ENCODE measurements at regions not wholly inside any gene's neighbourhood (a gene's known extent, or its start where the extent isn't known, plus 50 kb on each side); places are given as distances from the start of the nearest gene placed in this dataset.

DNA sequence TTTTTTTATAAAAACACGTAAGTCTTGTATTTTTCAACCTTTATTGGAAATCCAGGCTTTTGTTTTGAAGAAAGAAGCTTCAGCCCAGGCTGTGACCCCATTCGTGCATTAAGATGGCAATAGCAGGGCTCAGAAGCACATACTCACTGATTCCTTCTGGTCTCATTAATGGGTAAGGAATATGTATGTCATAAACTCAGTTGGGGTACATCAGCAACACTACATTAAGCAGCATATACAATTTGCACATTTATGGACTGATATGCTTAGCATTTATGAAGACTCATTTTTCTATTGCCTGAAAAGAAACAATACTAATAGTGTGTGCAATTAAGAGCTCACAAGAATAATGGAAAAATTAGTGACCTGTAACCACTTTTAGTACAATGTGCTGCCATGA, 945.4 kb upstream of the PRMT6 start:
- Histone ChIP-seq H3K23ac (ENCODE audit: low read length) (no peak overlapping the region), H3K36me3 (ENCODE audit: control insufficient read depth in 1 of 2, insufficient read depth in 2 of 2, low read length in 2 of 2) (no peaks in the 10 kb centered on the region), H3K4ac (ENCODE audit: low read depth, low read length) (no peak overlapping the region), H3K27ac (ENCODE audit: low read depth, low read length) (no peak overlapping the region), H3K79me2 (ENCODE audit: control insufficient read depth, insufficient read depth, low read length, poor library complexity) (no peaks in the 10 kb centered on the region), H3K18ac (ENCODE audit: low read length) (no peak overlapping the region), H4K8ac (ENCODE audit: low read depth, low read length) (no peak overlapping the region), H2AFZ (ENCODE audit: insufficient read depth, low read length, poor library complexity) (no peak overlapping the region), H3K79me1 (ENCODE audit: low read length) (no peaks in the 10 kb centered on the region), H2BK5ac (ENCODE audit: low read depth, low read length, poor library complexity) (no peak overlapping the region), H3K4me3 (ENCODE audit: low read depth, low read length) (no peak overlapping the region), H2AK5ac (ENCODE audit: low read length) (no peak overlapping the region), H3K27me3 (ENCODE audit: insufficient read depth, low read length) (no peaks in the 10 kb centered on the region), H3K9ac (ENCODE audit: low read length) (no peak overlapping the region), H4K12ac (ENCODE audit: low read depth, low read length) (no peak overlapping the region), H3K9me3 (ENCODE audit: insufficient read depth, low read depth, low read length) (peaks cover 3% of the 10 kb centered on the region), H3K4me2 (ENCODE audit: low read length) (no peak overlapping the region), H3K4me1 (ENCODE audit: control insufficient read depth in 1 of 2, insufficient read depth in 2 of 2, low read length in 2 of 2) (no peaks in the 10 kb centered on the region), H2BK12ac (ENCODE audit: low read length) (no peak overlapping the region), H2BK120ac (ENCODE audit: insufficient read depth, low read length, poor library complexity) (no peak overlapping the region), H3K14ac (ENCODE audit: low read length) (no peak overlapping the region), H4K91ac (ENCODE audit: low read depth, low read length) (no peak overlapping the region)
- no CpG with 5 or more reads among the region's 2 CpGs for WGBS (ENCODE audit: extremely low coverage, insufficient coverage, insufficient read length)
- DNase-seq, result no peak

DNA sequence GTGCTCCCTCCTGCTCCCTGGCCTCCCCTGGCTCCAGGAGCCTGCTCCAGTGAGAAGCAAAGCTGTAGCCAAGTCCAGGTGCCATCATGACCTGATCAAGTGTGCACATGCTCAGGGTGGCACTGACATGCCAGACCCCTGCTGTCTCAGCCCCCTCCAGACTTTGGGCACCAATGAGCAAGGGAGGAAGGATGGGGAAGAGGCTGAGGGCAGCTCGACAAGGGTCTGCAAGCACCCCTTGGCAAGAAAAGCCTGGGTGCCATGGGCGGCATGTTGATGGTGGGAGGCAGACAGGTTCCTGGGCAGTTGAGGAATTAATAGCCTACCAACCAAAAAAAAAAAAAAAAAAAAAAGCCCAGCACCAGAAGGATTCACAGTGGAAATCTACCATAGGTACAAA, 942.6 kb upstream of the PRMT6 start:
- H3K9me3 ChIP-seq (ENCODE audit: insufficient read depth, low read depth, low read length), result peaks cover 3% of the 10 kb centered on the region
- no peak overlapping the region for H2BK5ac ChIP-seq (ENCODE audit: low read depth, low read length, poor library complexity)
- no peak overlapping the region for H3K23ac ChIP-seq (ENCODE audit: low read length)
- H2AFZ ChIP-seq (ENCODE audit: insufficient read depth, low read length, poor library complexity), result no peak overlapping the region
- H3K14ac ChIP-seq (ENCODE audit: low read length), result no peak overlapping the region
- H2AK5ac ChIP-seq (ENCODE audit: low read length), result no peak overlapping the region
- no peak overlapping the region for H2BK12ac ChIP-seq (ENCODE audit: low read length)
- no CpG with 5 or more reads among the region's 2 CpGs for WGBS (ENCODE audit: extremely low coverage, insufficient coverage, insufficient read length)
- no peaks in the 10 kb centered on the region for H3K79me1 ChIP-seq (ENCODE audit: low read length)
- H2BK120ac ChIP-seq (ENCODE audit: insufficient read depth, low read length, poor library complexity), result no peak overlapping the region
- no peaks in the 10 kb centered on the region for H3K4me1 ChIP-seq (ENCODE audit: control insufficient read depth in 1 of 2, insufficient read depth in 2 of 2, low read length in 2 of 2)
- H4K12ac ChIP-seq (ENCODE audit: low read depth, low read length), result no peak overlapping the region
- no peak overlapping the region for H3K27ac ChIP-seq (ENCODE audit: low read depth, low read length)
- no peaks in the 10 kb centered on the region for H3K36me3 ChIP-seq (ENCODE audit: control insufficient read depth in 1 of 2, insufficient read depth in 2 of 2, low read length in 2 of 2)
- H3K4ac ChIP-seq (ENCODE audit: low read depth, low read length), result no peak overlapping the region
- peak overlapping the region; percentile 44 for H3K4me3 ChIP-seq (ENCODE audit: low read depth, low read length)
- no peak overlapping the region for H3K9ac ChIP-seq (ENCODE audit: low read length)
- no peak for DNase-seq
- H4K91ac ChIP-seq (ENCODE audit: low read depth, low read length), result no peak overlapping the region
- H3K79me2 ChIP-seq (ENCODE audit: control insufficient read depth, insufficient read depth, low read length, poor library complexity), result no peaks in the 10 kb centered on the region
- H3K18ac ChIP-seq (ENCODE audit: low read length), result no peak overlapping the region
- H3K27me3 ChIP-seq (ENCODE audit: insufficient read depth, low read length), result no peaks in the 10 kb centered on the region
- no peak overlapping the region for H3K4me2 ChIP-seq (ENCODE audit: low read length)
- no peak overlapping the region for H4K8ac ChIP-seq (ENCODE audit: low read depth, low read length)

DNA sequence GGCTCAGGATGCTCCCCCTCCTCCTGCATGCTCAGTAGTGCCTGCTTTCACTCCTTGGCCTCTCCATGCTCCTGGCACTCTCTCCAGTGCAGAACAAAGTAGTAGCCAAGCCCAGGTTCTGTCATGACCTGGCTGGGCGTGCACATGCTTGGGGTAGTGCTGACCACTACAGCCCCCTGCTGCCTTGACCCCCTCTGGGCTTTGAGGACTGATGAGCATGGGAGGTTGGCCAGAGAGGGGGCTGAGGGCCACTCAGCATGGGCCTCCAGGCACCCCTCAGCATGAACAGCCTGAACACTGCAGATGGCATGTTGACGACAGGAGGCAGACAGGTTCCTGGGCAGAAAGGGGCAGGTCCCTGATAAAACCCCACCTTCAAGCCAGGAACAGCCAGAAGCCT, 935.7 kb upstream of the PRMT6 start:
- Histone ChIP-seq H2BK120ac (ENCODE audit: insufficient read depth, low read length, poor library complexity) (no peak overlapping the region), H3K27me3 (ENCODE audit: insufficient read depth, low read length) (no peaks in the 10 kb centered on the region), H3K4me2 (ENCODE audit: low read length) (no peak overlapping the region), H3K18ac (ENCODE audit: low read length) (no peak overlapping the region), H3K14ac (ENCODE audit: low read length) (no peak overlapping the region), H4K91ac (ENCODE audit: low read depth, low read length) (no peak overlapping the region), H2BK5ac (ENCODE audit: low read depth, low read length, poor library complexity) (no peak overlapping the region), H3K79me2 (ENCODE audit: control insufficient read depth, insufficient read depth, low read length, poor library complexity) (no peaks in the 10 kb centered on the region), H3K9ac (ENCODE audit: low read length) (no peak overlapping the region), H2AFZ (ENCODE audit: insufficient read depth, low read length, poor library complexity) (no peak overlapping the region), H3K4ac (ENCODE audit: low read depth, low read length) (no peak overlapping the region), H4K12ac (ENCODE audit: low read depth, low read length) (no peak overlapping the region), H3K9me3 (ENCODE audit: insufficient read depth, low read depth, low read length) (peaks cover 13% of the 10 kb centered on the region), H3K4me3 (ENCODE audit: low read depth, low read length) (no peak overlapping the region), H3K27ac (ENCODE audit: low read depth, low read length) (no peak overlapping the region), H2BK12ac (ENCODE audit: low read length) (no peak overlapping the region), H2AK5ac (ENCODE audit: low read length) (no peak overlapping the region), H3K79me1 (ENCODE audit: low read length) (no peaks in the 10 kb centered on the region), H4K8ac (ENCODE audit: low read depth, low read length) (no peak overlapping the region), H3K4me1 (ENCODE audit: control insufficient read depth in 1 of 2, insufficient read depth in 2 of 2, low read length in 2 of 2) (no peaks in the 10 kb centered on the region), H3K23ac (ENCODE audit: low read length) (no peak overlapping the region), H3K36me3 (ENCODE audit: control insufficient read depth in 1 of 2, insufficient read depth in 2 of 2, low read length in 2 of 2) (no peaks in the 10 kb centered on the region)
- WGBS (ENCODE audit: extremely low coverage, insufficient coverage, insufficient read length), result no CpG with 5 or more reads among the region's 2 CpGs
- no peak for DNase-seq

DNA sequence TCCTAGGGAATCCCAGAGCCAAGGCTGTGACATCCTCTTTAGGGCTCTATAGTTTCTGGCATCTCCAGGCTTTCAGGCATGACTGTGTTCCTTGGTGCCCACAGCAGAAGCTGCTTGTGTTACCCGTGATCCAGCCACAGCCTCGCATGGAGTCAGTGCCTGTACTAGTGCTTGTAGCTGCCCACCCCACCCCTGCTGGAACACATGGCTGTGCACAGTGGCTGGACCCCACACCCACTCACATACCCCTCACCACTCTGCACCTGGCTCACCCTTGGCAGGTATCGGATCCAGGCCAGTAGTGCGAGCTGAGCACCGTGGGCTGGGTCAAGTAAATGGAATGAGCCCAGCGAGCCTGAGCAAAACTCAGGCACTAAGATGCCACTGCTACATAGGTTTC, 934.7 kb upstream of the PRMT6 start:
- Histone ChIP-seq H3K9ac (ENCODE audit: low read length) (no peak overlapping the region), H3K27me3 (ENCODE audit: insufficient read depth, low read length) (no peaks in the 10 kb centered on the region), H3K23ac (ENCODE audit: low read length) (no peak overlapping the region), H4K91ac (ENCODE audit: low read depth, low read length) (no peak overlapping the region), H3K4me3 (ENCODE audit: low read depth, low read length) (no peak overlapping the region), H3K18ac (ENCODE audit: low read length) (no peak overlapping the region), H3K79me1 (ENCODE audit: low read length) (no peaks in the 10 kb centered on the region), H3K4me1 (ENCODE audit: control insufficient read depth in 1 of 2, insufficient read depth in 2 of 2, low read length in 2 of 2) (no peaks in the 10 kb centered on the region), H3K36me3 (ENCODE audit: control insufficient read depth in 1 of 2, insufficient read depth in 2 of 2, low read length in 2 of 2) (no peaks in the 10 kb centered on the region), H3K4me2 (ENCODE audit: low read length) (no peak overlapping the region), H2BK5ac (ENCODE audit: low read depth, low read length, poor library complexity) (no peak overlapping the region), H2AK5ac (ENCODE audit: low read length) (no peak overlapping the region), H3K27ac (ENCODE audit: low read depth, low read length) (no peak overlapping the region), H2AFZ (ENCODE audit: insufficient read depth, low read length, poor library complexity) (no peak overlapping the region), H3K14ac (ENCODE audit: low read length) (no peak overlapping the region), H3K9me3 (ENCODE audit: insufficient read depth, low read depth, low read length) (peaks cover 13% of the 10 kb centered on the region), H4K12ac (ENCODE audit: low read depth, low read length) (no peak overlapping the region), H3K4ac (ENCODE audit: low read depth, low read length) (no peak overlapping the region), H4K8ac (ENCODE audit: low read depth, low read length) (no peak overlapping the region), H3K79me2 (ENCODE audit: control insufficient read depth, insufficient read depth, low read length, poor library complexity) (no peaks in the 10 kb centered on the region), H2BK12ac (ENCODE audit: low read length) (no peak overlapping the region), H2BK120ac (ENCODE audit: insufficient read depth, low read length, poor library complexity) (no peak overlapping the region)
- DNase-seq, result no peak
- no CpG with 5 or more reads among the region's 6 CpGs for WGBS (ENCODE audit: extremely low coverage, insufficient coverage, insufficient read length)

Data from trophoblast cell (in vitro differentiated cells and primary cell).